22Rv1 (cell line): ENCODE measurements at regions not wholly inside any gene's neighbourhood (a gene's known extent, or its start where the extent isn't known, plus 50 kb on each side); places are given as distances from the start of the nearest gene placed in this dataset.

Experiments
- H3K27ac ChIP-seq: fragments of 450-650 bp; 2 replicates; pipeline ENCODE4 v1.5.1; 2017
- CTCF ChIP-seq: fragments of 450-650 bp; IDR thresholded peaks from 2 replicates; pipeline ENCODE4 v1.5.1; 2017; ENCODE audit warnings: mild to moderate bottlenecking
- ZFX ChIP-seq: fragments of 450-650 bp; IDR thresholded peaks from 2 replicates; pipeline ENCODE4 v1.6.1; 2017; ENCODE audit warnings: antibody characterized with exemption, borderline replicate concordance

- no peak overlapping the region for H3K27ac ChIP-seq
- TF ChIP-seq ZFX (no peak), CTCF (no peak)
Observed at GRCh38 chr15:29913528-29914135, 91.4 kb upstream of the TJP1 start.

DNA sequence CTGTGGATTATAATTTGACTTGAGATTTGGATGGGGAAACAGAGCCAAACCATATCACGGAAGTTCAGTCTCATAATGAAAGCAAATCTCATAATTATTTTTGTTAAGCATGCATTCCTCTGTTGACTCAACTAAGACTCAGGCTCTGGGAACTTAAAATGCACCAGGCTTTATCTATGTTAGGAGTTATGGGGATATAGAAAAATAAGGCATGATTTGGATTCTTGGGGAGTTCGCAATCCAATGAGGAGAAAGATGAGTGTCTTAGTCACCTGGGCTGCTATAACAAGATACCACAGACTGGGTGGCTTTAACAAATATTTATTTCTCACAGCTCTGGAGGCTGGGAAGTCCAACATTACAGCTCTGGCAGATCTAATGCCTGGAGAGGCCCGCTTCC is 89.4 kb upstream of the TJP1 start:
- TF ChIP-seq CTCF (no peak), ZFX (no peak)
- no peak overlapping the region for H3K27ac ChIP-seq

- TF ChIP-seq ZFX (no peak), CTCF (no peak)
- no peak overlapping the region for H3K27ac ChIP-seq
Observed at GRCh38 chr15:29910068-29910467, 87.8 kb upstream of the TJP1 start.

GRCh38 chr15:29904757-29905417 is 82.6 kb upstream of the TJP1 start:
- TF ChIP-seq CTCF (no peak), ZFX (no peak)
- H3K27ac ChIP-seq, result no peak overlapping the region

- TF ChIP-seq CTCF (no peak), ZFX (no peak)
Observed at GRCh38 chr15:29903785-29904464, 81.7 kb upstream of the TJP1 start.

GRCh38 chr15:29903028-29903427 is 80.8 kb upstream of the TJP1 start:
- no peak for TF ChIP-seq ZFX
- no peak for TF ChIP-seq CTCF
- no peak overlapping the region for H3K27ac ChIP-seq

More at GRCh38 chr15:29903785-29904464, 81.7 kb upstream of the TJP1 start:
- no peak overlapping the region for H3K27ac ChIP-seq
